CD4-positive, alpha-beta T cell treated with Interleukin-21 for 1 hour (primary cell): ENCODE measurements at regions not wholly inside any gene's neighbourhood (a gene's known extent, or its start where the extent isn't known, plus 50 kb on each side); places are given as distances from the start of the nearest gene placed in this dataset.

Experiments used
- DNase-seq: peaks from one replicate; pipeline ENCODE4 v3.0.0-alpha.2; 2020

- no peak for DNase-seq
Observed at GRCh38 chr3:106805625-106806024, 571.6 kb upstream of the CCDC54 start.

GRCh38 chr3:106806964-106807363 is 570.3 kb upstream of the CCDC54 start:
- no peak for DNase-seq

- DNase-seq, result no peak
Observed at GRCh38 chr3:106809041-106809440, 568.2 kb upstream of the CCDC54 start.

GRCh38 chr3:106809623-106810299 is 567.5 kb upstream of the CCDC54 start:
- DNase-seq, result no peak

GRCh38 chr3:106810300-106810875 is 566.9 kb upstream of the CCDC54 start:
- no peak for DNase-seq

GRCh38 chr3:106811376-106811775 is 565.9 kb upstream of the CCDC54 start:
- no peak for DNase-seq

- no peak for DNase-seq
Observed at GRCh38 chr3:106813742-106814141, 563.5 kb upstream of the CCDC54 start.

GRCh38 chr3:106814231-106814630 is 563.0 kb upstream of the CCDC54 start:
- no peak for DNase-seq

- DNase-seq, result no peak
Observed at GRCh38 chr3:106816838-106817237, 560.4 kb upstream of the CCDC54 start.

GRCh38 chr3:106817706-106818105 is 559.5 kb upstream of the CCDC54 start:
- no peak for DNase-seq

- DNase-seq, result no peak
Observed at GRCh38 chr3:106819440-106819839, 557.8 kb upstream of the CCDC54 start.

GRCh38 chr3:106820726-106821362 is 556.4 kb upstream of the CCDC54 start:
- no peak for DNase-seq

GRCh38 chr3:106821801-106822200 is 555.4 kb upstream of the CCDC54 start:
- no peak for DNase-seq

- DNase-seq, result no peak
Observed at GRCh38 chr3:106822204-106822603, 555.0 kb upstream of the CCDC54 start.

GRCh38 chr3:106823701-106824100 is 553.5 kb upstream of the CCDC54 start:
- DNase-seq, result no peak

GRCh38 chr3:106824856-106825255 is 552.4 kb upstream of the CCDC54 start:
- no peak for DNase-seq

- DNase-seq, result no peak
Observed at GRCh38 chr3:106825962-106826605, 551.2 kb upstream of the CCDC54 start.

GRCh38 chr3:106826791-106827311 is 550.4 kb upstream of the CCDC54 start:
- DNase-seq, result no peak

GRCh38 chr3:106827515-106828213 is 549.6 kb upstream of the CCDC54 start:
- no peak for DNase-seq

- DNase-seq, result no peak
Observed at GRCh38 chr3:106829206-106829605, 548.0 kb upstream of the CCDC54 start.

GRCh38 chr3:106830334-106830733 is 546.9 kb upstream of the CCDC54 start:
- DNase-seq, result no peak

- no peak for DNase-seq
Observed at GRCh38 chr3:106836906-106837305, 540.3 kb upstream of the CCDC54 start.

- no peak for DNase-seq
Observed at GRCh38 chr3:106837616-106838015, 539.6 kb upstream of the CCDC54 start.
